Hematopoietic multipotent progenitor cell treated with erythropoietin and hydrocortisone succinate and interleukin-3 and kit ligand, for 8 days (in vitro differentiated cells): ENCODE measurements at regions not wholly inside any gene's neighbourhood (a gene's known extent, or its start where the extent isn't known, plus 50 kb on each side); places are given as distances from the start of the nearest gene placed in this dataset.
"Not testable (repeated sequence)": the region's sequence is repeated elsewhere in the genome, so short reads cannot be mapped to it uniquely, and the experiment has no call there.

Experiments
- DNase-seq: peaks from one replicate; pipeline ENCODE4 v3.0.0-alpha.2; 2015

DNA sequence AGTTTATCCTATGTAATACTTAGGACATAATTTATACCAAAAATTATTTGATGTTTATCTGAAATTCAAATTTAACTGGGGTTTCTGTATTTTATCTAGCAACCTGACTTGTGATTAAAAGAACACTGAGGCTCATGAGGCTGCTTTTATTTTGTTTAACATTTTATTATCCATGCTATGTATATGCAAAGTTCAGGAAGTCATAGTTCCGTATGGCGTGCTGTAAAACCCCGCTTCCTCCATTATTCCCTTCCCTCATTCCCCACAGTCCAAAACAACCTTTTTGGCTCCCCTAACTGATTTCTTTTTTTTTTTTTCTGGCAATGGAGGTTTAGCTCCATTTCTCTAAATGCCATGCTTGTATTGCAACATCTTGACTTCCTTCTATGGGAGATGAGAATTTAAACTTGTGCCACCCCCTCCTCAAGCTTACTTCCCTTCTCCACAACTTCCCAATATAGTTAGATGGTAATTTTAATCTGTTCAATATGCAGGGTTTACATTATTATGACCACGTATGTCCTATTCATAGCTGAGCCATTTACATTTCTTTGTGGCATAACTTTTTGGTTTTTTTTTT is 138.0 kb upstream of the DNAH14 start:
- no peak for DNase-seq

DNA sequence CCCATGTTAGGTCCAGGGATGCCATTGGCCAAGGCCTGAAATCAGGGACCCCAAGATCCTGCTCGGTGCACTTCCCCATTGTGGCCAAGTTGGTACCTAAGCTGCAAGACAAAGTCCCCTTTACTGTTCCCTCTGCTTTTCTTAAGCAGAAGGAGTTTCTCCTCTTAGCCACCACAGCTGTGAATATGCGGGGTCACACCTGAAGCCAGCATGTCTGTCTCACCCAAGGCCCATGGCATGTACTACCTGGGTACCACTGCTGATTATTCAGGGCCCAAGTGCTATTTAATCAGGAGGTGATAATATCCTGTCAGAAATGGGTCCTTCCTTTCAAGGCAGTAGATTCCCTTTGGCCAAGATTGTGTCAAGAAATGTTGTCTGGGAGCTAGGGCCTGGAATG is 133.9 kb upstream of the DNAH14 start:
- no peak for DNase-seq

DNA sequence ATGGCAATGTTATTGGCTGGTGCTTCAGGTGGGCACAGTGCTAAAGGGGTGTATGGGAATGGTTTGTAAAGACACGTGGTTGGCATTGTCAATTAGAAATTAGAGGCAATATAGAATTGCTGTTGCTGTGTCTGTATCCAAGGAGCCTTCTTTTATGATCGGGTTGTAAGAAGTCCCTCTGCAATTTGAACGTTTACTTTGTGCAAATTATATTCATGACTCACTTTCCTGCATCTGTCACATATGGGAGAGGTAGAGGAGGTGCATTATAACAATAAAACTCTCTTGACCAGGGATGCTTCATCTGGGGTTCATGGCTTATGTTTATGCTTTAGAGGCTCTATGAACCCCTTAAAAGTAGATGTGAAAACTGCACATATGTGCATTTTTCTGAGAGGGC is 130.4 kb upstream of the DNAH14 start:
- no peak for DNase-seq

DNA sequence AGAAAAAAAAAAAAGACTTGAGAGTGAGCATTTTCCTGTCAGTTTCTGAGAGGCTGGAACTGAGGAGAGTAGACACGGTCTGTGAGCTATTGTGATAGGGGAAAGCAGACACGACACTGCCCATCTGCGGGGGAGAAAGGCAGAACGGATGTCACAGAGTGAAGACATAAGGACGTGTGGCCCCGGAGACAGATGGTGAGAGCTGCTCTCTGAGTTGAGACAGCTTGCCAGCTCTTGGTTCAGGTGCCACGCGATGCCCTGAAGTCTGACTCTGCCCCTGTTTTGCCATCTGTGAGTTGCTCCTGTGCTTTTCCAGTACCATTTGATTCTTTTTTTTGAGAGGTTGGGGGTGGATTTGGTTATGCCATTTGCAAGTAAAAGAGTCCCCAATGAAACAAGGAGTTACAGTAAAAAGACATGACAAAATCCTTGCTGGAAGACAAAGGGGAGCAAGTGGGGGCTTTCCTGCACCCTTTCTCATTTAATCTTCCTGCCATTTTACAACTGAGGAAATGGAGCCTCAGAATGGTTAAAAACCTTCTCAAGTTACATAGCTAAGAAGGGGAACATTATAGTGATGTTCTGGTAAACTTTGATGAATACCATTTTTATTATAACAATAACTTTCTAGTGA is 128.9 kb upstream of the DNAH14 start:
- no peak for DNase-seq

DNA sequence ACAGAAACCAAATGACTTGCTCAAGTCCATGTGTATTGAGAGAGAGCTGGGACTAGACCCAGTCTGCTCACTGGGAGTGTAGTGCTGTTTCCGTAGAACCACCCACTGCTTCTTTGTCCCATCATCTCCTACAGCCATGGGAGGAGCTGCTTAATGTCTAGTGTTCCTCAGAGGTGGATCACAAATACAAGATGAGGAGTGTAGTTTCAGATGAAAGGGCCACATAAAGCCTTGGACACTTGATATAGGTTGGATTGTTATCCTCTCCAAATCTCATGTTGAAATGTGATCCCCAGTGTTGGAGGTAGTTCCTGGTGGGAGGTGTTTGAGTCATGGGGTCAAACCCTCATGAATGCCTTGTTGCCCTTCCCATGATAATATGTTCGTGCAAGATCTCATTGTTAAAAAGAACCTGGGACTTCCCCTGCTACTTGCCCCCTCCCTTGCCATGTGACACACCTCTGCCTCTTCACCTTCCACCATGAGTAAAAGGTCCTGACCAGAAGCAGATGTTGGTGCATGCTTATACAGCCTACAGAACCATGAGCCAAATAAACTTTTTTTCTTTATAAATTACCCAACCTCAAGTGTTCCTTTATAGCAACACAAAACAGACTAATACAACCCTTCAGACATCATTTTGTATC is 127.5 kb upstream of the DNAH14 start:
- no peak for DNase-seq

DNA sequence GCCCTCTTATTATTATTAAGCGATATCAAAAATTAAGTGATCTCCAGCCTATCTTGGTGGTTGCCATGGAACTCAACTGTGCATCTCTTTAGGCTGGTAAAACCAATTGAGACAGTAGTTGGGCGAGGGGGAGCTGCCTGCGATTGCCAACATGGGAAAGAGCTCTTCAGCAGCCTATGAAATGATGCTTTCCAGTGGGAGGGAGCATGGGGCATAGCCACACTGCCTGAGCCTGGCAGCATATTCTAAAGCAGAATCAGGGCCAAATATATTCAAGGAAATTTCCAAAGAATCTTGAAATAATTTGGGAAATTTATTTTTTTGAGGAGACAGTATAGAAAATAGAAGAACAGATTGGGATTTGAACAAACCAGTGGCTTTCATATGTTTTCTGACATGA is 126.9 kb upstream of the DNAH14 start:
- DNase-seq: no peak

DNA sequence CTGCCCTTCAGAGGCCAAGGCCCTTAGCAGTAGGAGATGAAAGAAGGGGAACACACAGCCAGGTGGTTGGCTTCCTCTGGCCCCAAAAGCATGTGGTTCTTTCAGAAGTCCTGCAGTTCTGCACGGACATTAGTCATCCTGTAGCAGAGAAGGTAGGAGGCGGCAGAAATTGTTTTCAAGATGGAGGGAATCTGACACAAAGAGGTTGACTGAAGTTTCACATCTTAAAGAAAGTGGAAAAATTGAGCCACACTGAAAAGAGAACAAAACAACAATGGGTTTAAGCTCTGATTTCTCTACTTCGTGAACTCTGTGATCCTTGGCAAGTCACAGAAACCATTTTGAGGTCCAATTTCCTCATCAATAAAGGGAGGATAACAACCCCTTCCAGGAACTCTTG is 125.3 kb upstream of the DNAH14 start:
- no peak for DNase-seq

DNA sequence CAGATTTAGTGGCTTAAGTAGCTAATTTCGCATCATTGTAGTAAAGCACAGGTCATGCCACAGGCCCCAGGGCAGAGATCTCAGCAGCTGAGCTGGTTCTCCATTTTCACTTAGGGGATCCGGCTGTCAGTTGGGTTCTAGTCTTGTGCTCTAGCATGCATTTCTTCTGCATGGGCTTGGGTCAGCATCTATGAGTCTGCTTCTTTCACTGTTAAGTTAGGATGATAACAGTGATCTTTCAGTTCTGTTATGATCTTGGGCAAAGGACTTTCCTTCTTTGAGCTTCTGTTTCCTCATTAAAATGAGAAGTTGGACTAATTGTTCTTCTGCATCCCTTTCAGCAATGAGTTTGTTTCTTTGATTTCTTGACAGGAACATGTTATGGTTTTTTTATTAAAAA is 123.6 kb upstream of the DNAH14 start:
- no peak for DNase-seq

DNA sequence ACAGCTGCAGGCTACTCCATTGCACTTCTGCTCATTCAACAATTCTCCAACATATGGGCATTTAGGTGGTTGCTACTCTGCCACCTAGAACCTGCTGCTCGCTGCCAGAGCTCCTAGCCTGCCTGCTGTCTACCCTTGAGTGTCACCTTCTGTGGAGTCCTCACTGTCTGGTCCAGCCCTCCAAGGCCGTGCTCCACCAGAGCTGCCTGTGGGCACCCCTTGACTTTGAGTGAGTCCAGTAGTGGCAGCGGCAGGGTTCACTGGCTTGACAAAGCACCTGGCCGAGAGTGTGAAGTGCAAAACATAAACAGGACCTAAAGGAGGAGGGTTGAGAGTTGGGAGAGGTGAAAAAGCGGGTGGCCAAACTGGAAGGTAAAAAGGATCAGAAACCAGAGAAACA is 120.3 kb upstream of the DNAH14 start:
- no peak for DNase-seq

DNA sequence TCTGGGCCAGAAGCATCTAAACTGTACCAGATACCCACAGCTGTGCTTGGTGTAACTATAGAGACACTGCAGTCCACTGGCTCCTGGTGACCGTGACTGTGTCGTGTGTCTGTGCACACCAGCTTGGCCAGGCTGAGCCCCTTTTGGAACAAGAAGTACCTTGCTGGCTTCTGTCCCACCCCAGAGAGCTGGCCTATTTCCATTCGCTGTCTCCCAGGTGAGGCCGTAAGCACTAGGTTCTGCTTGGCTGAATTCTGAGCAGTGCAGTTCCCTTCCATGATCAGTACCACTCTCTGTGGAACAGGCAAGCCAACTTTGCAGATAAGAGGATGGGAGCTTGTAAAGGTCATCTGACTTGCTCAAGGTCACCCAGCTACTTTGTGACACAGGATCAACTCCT is 119.9 kb upstream of the DNAH14 start:
- DNase-seq: no peak

DNA sequence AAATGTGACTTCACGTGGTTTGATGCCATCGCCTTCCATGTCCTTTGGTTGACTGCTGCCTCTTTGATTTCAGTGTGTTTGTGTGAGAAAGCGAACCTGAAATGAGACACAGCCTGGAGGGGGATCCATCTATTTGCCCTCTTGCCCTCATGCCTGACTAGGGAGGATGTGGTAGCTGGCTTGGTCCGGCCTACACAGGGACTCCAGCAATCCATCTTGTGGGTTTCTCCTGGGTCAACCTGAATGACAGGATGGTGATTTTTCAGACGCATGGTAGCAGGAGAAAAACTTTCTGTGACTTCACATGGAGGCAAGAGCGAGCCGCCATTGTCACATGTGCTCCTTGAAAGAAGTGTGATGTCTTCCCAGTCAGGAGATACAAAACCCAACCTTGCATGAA is 117.9 kb upstream of the DNAH14 start:
- no peak for DNase-seq

DNA sequence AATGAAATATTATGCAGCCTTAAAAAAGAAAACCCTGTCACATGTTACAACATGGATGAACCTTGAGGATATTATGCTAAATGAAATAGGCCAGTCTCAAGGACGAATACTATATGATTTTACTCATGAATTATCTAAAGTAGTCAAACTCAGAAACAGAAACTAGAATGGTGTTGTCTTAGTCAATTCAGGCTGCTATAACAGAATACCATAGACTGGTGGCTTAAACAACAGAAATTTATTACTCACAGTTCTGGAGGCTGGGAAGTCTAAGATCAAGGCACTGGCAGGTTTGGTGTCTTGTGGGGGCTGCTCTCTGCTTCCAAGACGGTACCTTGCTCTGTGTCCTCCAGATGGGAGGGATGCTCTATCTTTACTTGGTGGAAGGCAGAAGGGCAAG is 113.8 kb upstream of the DNAH14 start:
- no peak for DNase-seq

DNA sequence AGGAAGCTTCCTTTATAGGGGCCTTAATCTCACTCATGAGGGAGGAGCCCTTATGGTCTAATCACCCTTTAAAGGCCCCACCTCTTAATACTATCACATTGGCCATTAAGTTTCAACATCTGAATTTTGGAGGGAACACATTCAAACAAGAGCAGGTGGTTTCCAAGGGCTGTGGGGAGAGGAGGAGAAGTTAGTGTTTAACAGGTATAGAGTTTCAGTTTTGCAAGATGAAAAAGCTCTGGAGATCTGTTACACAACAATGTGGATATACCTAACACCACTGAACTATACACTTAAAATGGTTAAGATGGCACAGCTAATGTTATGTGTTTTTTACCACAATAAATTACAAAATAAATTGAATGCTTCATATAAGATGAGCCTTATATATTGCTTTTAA is 113.4 kb upstream of the DNAH14 start:
- no peak for DNase-seq

DNA sequence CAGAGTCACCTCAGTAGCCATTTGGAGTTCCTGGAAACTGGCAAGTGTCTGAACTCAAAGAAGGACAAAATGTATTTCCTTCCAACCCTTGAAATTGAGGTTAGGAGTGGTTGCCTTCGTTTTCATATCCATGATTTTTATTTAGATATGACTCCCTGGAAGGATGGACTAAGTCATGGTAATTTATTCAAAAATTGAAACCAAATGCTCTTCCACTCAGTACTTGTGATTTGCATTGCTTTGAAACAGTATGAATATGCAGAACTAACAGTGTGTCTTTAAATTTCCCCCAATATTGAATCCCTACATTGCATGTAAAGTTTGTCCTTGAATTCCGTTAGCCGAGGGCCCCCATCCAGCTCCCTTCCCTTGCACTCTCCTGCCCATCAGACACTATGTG is 112.1 kb upstream of the DNAH14 start:
- no peak for DNase-seq

DNA sequence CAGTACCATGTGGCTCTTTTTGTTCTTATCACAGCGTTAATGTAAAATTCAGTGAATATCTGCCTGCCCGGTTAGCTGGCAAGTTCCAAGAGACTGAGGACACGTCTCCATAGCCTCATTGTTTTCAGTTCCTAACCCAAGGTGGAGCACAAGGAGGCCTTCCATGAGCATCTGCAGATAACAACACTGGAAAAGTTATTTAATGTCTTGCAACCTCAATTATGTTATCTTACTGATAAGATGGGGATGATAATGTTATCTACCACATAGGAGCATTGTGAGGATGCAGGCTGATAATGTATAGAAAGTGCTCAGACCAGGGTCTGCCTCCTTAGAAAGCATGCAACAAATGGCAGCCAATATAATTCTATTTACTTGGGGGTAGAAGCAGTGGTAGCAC is 109.6 kb upstream of the DNAH14 start:
- no peak for DNase-seq

DNA sequence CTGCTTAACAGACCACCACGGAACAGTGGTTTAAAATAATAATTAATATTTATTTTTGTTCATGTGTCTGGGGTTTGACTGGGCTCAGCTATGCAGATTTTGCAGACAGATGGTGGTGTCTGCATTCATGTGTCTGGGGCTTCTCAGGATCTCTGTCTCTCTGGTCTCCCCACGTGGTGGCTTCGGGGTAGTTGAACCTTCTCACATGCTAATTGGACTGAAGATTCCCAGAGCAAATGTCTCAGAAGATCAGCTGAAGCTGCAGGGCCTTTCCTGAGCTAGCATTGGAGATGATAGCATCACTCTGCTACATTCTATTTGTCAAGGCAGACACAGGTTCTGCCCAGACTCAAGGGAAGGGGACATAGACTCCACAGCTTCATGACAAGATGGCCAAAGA is 109.1 kb upstream of the DNAH14 start:
- DNase-seq: no peak

DNA sequence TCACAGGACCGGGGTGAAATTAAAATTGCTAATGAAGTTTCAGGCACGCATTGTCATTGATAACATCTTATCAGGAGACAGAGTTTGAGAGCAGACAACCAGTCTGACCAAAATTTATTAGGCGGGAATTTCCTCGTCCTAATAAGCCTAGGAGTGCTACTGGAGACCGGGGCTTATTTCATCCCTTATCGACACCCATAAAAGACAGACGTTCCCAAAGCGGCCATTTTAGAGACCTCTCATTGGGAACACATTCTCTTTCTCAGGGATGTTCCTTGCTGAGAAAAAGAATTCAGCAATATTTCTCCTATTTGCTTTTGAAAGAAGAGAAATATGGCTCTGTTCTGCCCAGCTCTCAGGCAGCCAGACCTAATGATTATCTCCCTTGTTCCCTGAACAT is 107.7 kb upstream of the DNAH14 start:
- not testable (repeated sequence) for DNase-seq

DNA sequence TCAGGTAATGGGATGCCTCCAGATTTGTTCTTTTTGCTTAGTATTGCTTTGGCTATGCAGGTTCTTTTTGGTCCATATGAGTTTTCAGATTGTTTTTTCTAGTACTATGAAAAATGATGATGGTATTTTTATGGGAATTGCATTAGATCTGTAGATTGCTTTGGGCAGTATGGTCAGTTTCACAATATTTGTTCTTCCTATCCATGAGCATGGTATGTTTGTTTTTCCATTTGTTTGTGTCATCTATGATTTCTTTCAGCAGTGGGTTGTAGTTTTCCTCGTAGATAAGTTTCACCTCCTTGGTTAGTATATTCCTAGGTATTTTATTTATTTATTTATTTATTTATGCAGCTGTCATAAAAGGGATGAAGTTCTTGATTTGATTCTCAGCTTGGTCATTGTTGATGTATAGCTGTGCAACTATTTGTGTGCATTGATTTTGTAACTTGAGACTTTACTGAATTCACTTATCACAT is 103.9 kb upstream of the DNAH14 start:
- no peak for DNase-seq

DNA sequence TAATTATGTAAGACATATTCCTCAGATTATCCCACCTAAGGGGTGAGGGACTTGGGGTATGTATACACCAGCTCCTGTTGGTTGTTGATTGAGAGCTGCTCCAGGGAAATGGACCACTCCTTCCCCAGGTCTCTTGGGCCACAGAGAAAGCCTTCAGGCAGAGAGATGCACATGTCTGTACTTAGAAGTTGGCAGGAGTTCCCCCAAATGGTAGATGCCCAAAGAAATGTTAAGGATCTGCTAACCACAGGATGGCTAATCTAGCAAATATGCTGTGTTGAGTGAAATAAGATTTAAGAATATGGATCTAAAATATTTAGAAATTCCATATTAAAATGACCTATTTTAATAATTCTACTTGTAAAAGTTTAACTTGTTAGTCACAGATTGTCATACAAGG is 100.8 kb upstream of the DNAH14 start:
- DNase-seq: no peak

DNA sequence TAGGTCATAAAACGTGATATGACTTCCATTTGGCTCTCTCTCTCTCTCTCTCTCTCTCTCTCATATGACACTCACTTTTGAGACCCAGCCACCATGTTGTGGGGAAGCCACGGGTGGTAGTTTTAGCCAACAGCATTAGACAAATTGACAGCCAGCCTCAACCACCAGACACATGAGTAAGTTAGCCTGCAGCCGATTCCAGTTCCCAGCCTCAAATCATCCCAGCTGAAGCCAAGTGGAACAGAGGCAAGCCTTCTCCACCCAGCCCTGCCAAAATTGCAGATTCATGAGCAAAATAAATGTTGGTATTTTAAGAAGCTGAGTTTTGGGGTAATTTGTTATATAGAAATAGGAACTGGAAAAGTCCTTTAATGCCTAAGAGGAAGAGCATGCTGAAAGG is 98.0 kb upstream of the DNAH14 start:
- no peak for DNase-seq

DNA sequence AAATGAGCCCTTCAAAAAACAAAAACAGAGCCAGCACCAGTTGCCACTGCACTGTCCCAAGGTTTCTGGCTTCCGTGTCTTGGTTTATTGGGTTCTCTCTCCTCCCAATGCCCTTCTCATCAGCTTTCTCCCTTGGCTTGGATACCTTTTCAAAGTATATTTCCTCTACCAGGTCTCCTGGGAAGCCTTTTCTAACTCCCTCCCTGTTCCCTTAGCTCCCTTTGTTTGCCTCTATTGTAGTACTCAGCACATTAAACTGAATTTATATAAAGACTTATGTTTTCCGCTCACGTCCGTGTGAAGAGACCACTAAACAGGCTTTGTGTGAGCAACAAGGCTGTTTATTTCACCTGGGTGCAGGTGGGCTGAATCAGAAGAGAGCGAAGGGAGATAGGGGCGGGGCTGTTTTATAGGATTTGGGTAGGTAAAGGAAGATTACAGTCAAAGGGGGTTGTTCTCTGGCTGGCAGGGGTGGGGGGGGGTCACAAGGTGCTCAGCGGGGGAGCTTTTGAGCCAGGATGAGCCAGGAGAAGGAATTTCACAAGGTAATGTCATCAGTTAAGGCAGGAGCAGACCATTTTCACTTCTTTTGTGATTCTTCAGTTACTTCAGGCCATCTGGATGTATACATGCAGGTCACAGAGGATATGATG is 89.7 kb upstream of the DNAH14 start:
- not testable (repeated sequence) for DNase-seq

DNA sequence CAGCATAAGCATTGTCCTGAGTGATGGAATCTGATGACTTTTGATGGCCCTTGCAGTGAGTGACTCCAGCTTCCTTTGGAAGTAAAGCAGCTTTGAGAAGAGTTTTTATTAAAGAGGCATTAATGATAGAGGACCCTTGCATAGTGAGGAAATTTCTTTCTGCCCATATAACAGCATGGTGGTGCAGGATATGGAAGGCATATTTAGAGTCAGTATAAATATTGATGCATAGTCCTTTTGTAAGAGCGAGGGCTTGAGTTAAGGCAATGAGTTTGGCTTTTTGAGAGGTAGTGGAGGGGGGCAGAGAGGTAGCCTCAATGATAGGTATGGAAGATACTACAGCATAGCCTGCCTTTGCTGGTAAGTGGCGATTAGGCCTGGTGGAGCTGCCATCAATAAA is 87.7 kb upstream of the DNAH14 start:
- not testable (repeated sequence) for DNase-seq

DNA sequence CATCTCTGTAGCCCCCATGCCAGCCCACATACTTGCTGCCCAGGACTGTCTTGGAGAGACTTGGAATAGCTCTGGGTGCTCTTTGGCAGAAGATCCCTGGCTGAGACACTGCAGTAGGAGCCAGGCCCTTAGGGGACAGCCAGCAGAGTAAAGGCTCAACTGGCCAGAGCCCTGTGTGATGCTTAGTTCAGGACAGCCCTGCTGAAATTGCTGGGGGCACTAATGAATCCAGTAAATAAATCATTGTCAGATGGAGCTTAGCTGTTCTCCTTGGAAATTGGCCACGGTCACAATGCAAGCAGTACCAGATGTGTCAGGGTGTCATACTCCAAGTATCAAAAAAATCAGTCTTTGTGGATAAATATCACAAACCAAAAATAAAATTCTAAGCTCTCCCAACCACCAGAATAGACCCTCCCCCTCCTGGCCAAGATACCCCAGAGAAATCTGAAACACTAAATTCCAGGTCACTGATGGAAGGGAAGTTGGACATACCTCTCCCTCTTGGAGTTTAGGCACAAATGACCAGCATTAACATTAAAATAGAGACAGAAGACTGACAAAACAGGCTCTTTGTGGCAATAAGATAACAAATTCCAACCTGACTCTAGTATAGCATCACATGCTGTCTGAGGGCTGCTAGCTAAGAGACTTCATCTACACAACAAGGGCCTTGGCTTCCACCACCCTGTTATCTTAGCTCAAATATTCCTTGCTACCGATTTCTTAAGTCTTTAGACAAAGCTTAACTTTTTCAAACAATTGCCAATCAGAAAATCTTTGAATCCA is 83.2 kb upstream of the DNAH14 start:
- no peak for DNase-seq
